Suprapubic skin (tissue), 4 donors: ENCODE measurements at regions not wholly inside any gene's neighbourhood (a gene's known extent, or its start where the extent isn't known, plus 50 kb on each side); places are given as distances from the start of the nearest gene placed in this dataset.

ENCODE experiments used
- DNase-seq, 2 donors: peaks; one replicate each; pipeline ENCODE4 v3.0.0-alpha.2; 2019; ENCODE audit warnings: low spot score in 2 of 2
- H3K27ac ChIP-seq: fragments of 200-600 bp; sonication (generic); one replicate; pipeline ENCODE4 v1.5.1; 2019
- H3K27me3 ChIP-seq: fragments of 200-600 bp; sonication (generic); one replicate; pipeline ENCODE4 v1.5.1; 2019
- H3K36me3 ChIP-seq: fragments of 200-600 bp; sonication (generic); one replicate; pipeline ENCODE4 v1.5.1; 2019
- H3K4me1 ChIP-seq: fragments of 200-600 bp; sonication (generic); one replicate; pipeline ENCODE4 v1.5.1; 2019
- H3K4me3 ChIP-seq: fragments of 200-600 bp; sonication (generic); one replicate; pipeline ENCODE4 v1.5.1; 2019; ENCODE audit warnings: mild to moderate bottlenecking
- H3K9me3 ChIP-seq: fragments of 200-600 bp; sonication (generic); one replicate; pipeline ENCODE4 v1.5.1; 2019
- CTCF ChIP-seq, 2 donors: fragments of 200-600 bp in 1 of 2; fragments of 450-650 bp in 1 of 2; sonication (generic) in 1 of 2; IDR thresholded peaks; one replicate each; pipeline ENCODE4 v1.5.1; 2016 to 2019; ENCODE audit warnings: antibody characterized with exemption in 2 of 2, mild to moderate bottlenecking in 1 of 2, moderate library complexity in 1 of 2
- EP300 ChIP-seq: sonication (generic); formaldehyde crosslinking; IDR thresholded peaks from one replicate; pipeline ENCODE4 v1.6.1; 2017; ENCODE audit warnings: antibody characterized with exemption
- POLR2A ChIP-seq, 2 donors: fragments of 450-650 bp; IDR thresholded peaks; one replicate each; pipeline ENCODE4 v1.6.1; 2017; ENCODE audit warnings: antibody characterized with exemption in 2 of 2, mild to moderate bottlenecking in 2 of 2, moderate library complexity in 2 of 2
- POLR2AphosphoS5 ChIP-seq, 3 donors: sonication (generic); formaldehyde crosslinking; IDR thresholded peaks; one replicate each; pipeline ENCODE4 v1.6.1; 2017; ENCODE audit warnings: antibody characterized with exemption in 3 of 3
- WGBS: methylation state at CpG from one replicate; pipeline ENCODE4 v1.1.5; 2018; 5-methylcytosine and 5-hydroxymethylcytosine counted together

GRCh38 chr2:140023291-140023690 is 1243.1 kb upstream of the NXPH2 start:
- no peaks in the 10 kb centered on the region for H3K9me3 ChIP-seq
- no peaks in the 10 kb centered on the region for H3K36me3 ChIP-seq
- no peak for DNase-seq
- H3K4me3 ChIP-seq = no peak overlapping the region
- 27% methylated on average over 2 of the region's 2 CpGs for WGBS
- no peaks in the 10 kb centered on the region for H3K4me1 ChIP-seq
- no peak overlapping the region for H3K27ac ChIP-seq
- H3K27me3 ChIP-seq = no peaks in the 10 kb centered on the region
- no peak for TF ChIP-seq CTCF (IDR thresholded peaks at IDR 0.05)
- TF ChIP-seq EP300 = no peak
- no peak for TF ChIP-seq POLR2AphosphoS5 (IDR thresholded peaks at IDR 0.05)
- no peak for TF ChIP-seq POLR2A (IDR thresholded peaks at IDR 0.05)

GRCh38 chr2:140018541-140018940 is 1238.4 kb upstream of the NXPH2 start:
- no peak for TF ChIP-seq POLR2A (IDR thresholded peaks at IDR 0.05)
- no peak for TF ChIP-seq CTCF (IDR thresholded peaks at IDR 0.05)
- TF ChIP-seq EP300 = no peak
- TF ChIP-seq POLR2AphosphoS5 (IDR thresholded peaks at IDR 0.05) = no peak
- H3K27me3 ChIP-seq = no peaks in the 10 kb centered on the region
- DNase-seq = no peak
- no peaks in the 10 kb centered on the region for H3K36me3 ChIP-seq
- H3K4me1 ChIP-seq = no peaks in the 10 kb centered on the region
- no peaks in the 10 kb centered on the region for H3K9me3 ChIP-seq
- H3K4me3 ChIP-seq = no peak overlapping the region
- WGBS = 79% methylated on average over 2 of the region's 2 CpGs
- no peak overlapping the region for H3K27ac ChIP-seq

- H3K4me1 ChIP-seq = no peaks in the 10 kb centered on the region
- H3K27ac ChIP-seq = no peak overlapping the region
- TF ChIP-seq EP300 = no peak
- TF ChIP-seq CTCF (IDR thresholded peaks at IDR 0.05) = no peak
- whole genome bisulfite sequencing = 46% methylated on average over 1 of the region's 1 CpG
- H3K36me3 ChIP-seq = no peaks in the 10 kb centered on the region
- no peaks in the 10 kb centered on the region for H3K9me3 ChIP-seq
- DNase-seq = no peak
- no peaks in the 10 kb centered on the region for H3K27me3 ChIP-seq
- no peak overlapping the region for H3K4me3 ChIP-seq
Observed at GRCh38 chr2:140014204-140014546, 1234.0 kb upstream of the NXPH2 start.

GRCh38 chr2:140013545-140014203 is 1233.5 kb upstream of the NXPH2 start:
- no peak overlapping the region for H3K27ac ChIP-seq
- no peaks in the 10 kb centered on the region for H3K36me3 ChIP-seq
- DNase-seq = no peak
- WGBS = 46% methylated on average over 3 of the region's 3 CpGs
- H3K27me3 ChIP-seq = no peaks in the 10 kb centered on the region
- no peaks in the 10 kb centered on the region for H3K9me3 ChIP-seq
- H3K4me3 ChIP-seq = no peak overlapping the region
- TF ChIP-seq EP300 (no peak), POLR2A (IDR thresholded peaks at IDR 0.05) (no peak), POLR2AphosphoS5 (IDR thresholded peaks at IDR 0.05) (no peak)
- H3K4me1 ChIP-seq = no peaks in the 10 kb centered on the region

GRCh38 chr2:140011287-140011686 is 1231.1 kb upstream of the NXPH2 start:
- Histone ChIP-seq H3K36me3 (no peaks in the 10 kb centered on the region), H3K27me3 (no peaks in the 10 kb centered on the region), H3K4me1 (no peaks in the 10 kb centered on the region), H3K9me3 (no peaks in the 10 kb centered on the region), H3K27ac (no peak overlapping the region), H3K4me3 (no peak overlapping the region)
- 42% methylated on average over 2 of the region's 2 CpGs for WGBS
- no peak for TF ChIP-seq POLR2A (IDR thresholded peaks at IDR 0.05)
- no peak for TF ChIP-seq POLR2AphosphoS5 (IDR thresholded peaks at IDR 0.05)
- no peak for TF ChIP-seq EP300
- TF ChIP-seq CTCF (IDR thresholded peaks at IDR 0.05) = no peak
- no peak for DNase-seq

- no peak overlapping the region for H3K27ac ChIP-seq
- no peaks in the 10 kb centered on the region for H3K4me1 ChIP-seq
- no peak for DNase-seq
- no peaks in the 10 kb centered on the region for H3K27me3 ChIP-seq
- no peak overlapping the region for H3K4me3 ChIP-seq
- TF ChIP-seq POLR2A (IDR thresholded peaks at IDR 0.05) (no peak), POLR2AphosphoS5 (IDR thresholded peaks at IDR 0.05) (no peak), CTCF (IDR thresholded peaks at IDR 0.05) (no peak), EP300 (no peak)
- no peaks in the 10 kb centered on the region for H3K36me3 ChIP-seq
- 54% methylated on average over 2 of the region's 2 CpGs for WGBS
- no peaks in the 10 kb centered on the region for H3K9me3 ChIP-seq
Observed at GRCh38 chr2:140002110-140002509, 1221.9 kb upstream of the NXPH2 start.
